Smooth muscle cell (in vitro differentiated cells): ENCODE measurements at regions not wholly inside any gene's neighbourhood (a gene's known extent, or its start where the extent isn't known, plus 50 kb on each side); places are given as distances from the start of the nearest gene placed in this dataset.

Source experiments
- DNase-seq: peaks from one replicate; lab custom pipeline; 2025; ENCODE audit not compliant: unreplicated experiment; lab: John Stamatoyannopoulos, UW
- H2AFZ ChIP-seq: fragments of 200-600 bp; sonication (generic); 2 replicates; pipeline ENCODE4 v1.6.0; 2016; ENCODE audit warnings: antibody characterized with exemption, low read depth, mild to moderate bottlenecking
- H3F3A ChIP-seq: fragments of 200-600 bp; sonication (generic); 2 replicates; pipeline ENCODE4 v1.6.0; 2017; ENCODE audit warnings: antibody characterized with exemption, low read depth
- H3K27ac ChIP-seq: fragments of 200-600 bp; sonication (generic); 2 replicates; pipeline ENCODE4 v1.5.1; 2016; ENCODE audit warnings: low read depth, mild to moderate bottlenecking
- H3K27me3 ChIP-seq: fragments of 200-600 bp; sonication (generic); 2 replicates; pipeline ENCODE4 v1.6.1; 2016; ENCODE audit warnings: low read depth, mild to moderate bottlenecking
- H3K36me3 ChIP-seq: fragments of 200-600 bp; sonication (generic); 2 replicates; pipeline ENCODE4 v1.5.1; 2016; ENCODE audit warnings: low read depth
- H3K4me1 ChIP-seq: fragments of 200-600 bp; sonication (generic); 2 replicates; pipeline ENCODE4 v1.5.1; 2016; ENCODE audit warnings: low read depth
- H3K4me2 ChIP-seq: fragments of 200-600 bp; sonication (generic); 2 replicates; pipeline ENCODE4 v1.6.0; 2016; ENCODE audit warnings: mild to moderate bottlenecking
- H3K4me3 ChIP-seq: fragments of 200-600 bp; sonication (generic); 2 replicates; pipeline ENCODE4 v1.5.1; 2016; ENCODE audit warnings: mild to moderate bottlenecking
- H3K79me2 ChIP-seq: fragments of 200-600 bp; sonication (generic); 2 replicates; pipeline ENCODE4 v1.6.0; 2016; ENCODE audit warnings: low read depth, mild to moderate bottlenecking
- H3K9ac ChIP-seq: fragments of 200-600 bp; sonication (generic); 2 replicates; pipeline ENCODE4 v1.6.0; 2016; ENCODE audit warnings: low read depth
- H3K9me3 ChIP-seq: fragments of 200-600 bp; sonication (generic); replicated peaks from 2 replicates; pipeline ENCODE4 v1.5.1; 2016; ENCODE audit warnings: low read depth
- H4K20me1 ChIP-seq: fragments of 200-600 bp; sonication (generic); 2 replicates; pipeline ENCODE4 v1.6.0; 2016; ENCODE audit warnings: low read depth
- CTCF ChIP-seq: fragments of 200-600 bp; sonication (generic); IDR thresholded peaks from 2 replicates; pipeline ENCODE4 v1.5.1; 2017; ENCODE audit warnings: borderline replicate concordance, mild to moderate bottlenecking, antibody characterized with exemption; ENCODE audit not compliant: insufficient read depth, poor library complexity, severe bottlenecking
- WGBS: methylation state at CpG from one replicate; pipeline ENCODE4 v1.1.7; 2016; ENCODE audit warnings: low lambda C conversion rate; 5-methylcytosine and 5-hydroxymethylcytosine counted together

- no peaks in the 10 kb centered on the region for H3K4me1 ChIP-seq
- H3K9ac ChIP-seq = no peak overlapping the region
- no peaks in the 10 kb centered on the region for H3K79me2 ChIP-seq
- no peak for DNase-seq
- H3F3A ChIP-seq = no peaks in the 10 kb centered on the region
- H3K9me3 ChIP-seq = no peaks in the 10 kb centered on the region
- no peak overlapping the region for H3K27ac ChIP-seq
- H4K20me1 ChIP-seq = no peaks in the 10 kb centered on the region
- H3K27me3 ChIP-seq = no peaks in the 10 kb centered on the region
- H3K4me2 ChIP-seq = no peak overlapping the region
- H2AFZ ChIP-seq = no peak overlapping the region
- H3K36me3 ChIP-seq = no peaks in the 10 kb centered on the region
- no peak for TF ChIP-seq CTCF
- 85% methylated on average over 13 of the region's 13 CpGs for WGBS
- H3K4me3 ChIP-seq = no peak overlapping the region
Observed at GRCh38 chr7:159229683-159230475, 85.2 kb upstream of the VIPR2 start.

GRCh38 chr7:159227433-159227832 lies 82.8 kb upstream of the VIPR2 start:
- Histone ChIP-seq H3K79me2 (no peaks in the 10 kb centered on the region), H3K9me3 (no peaks in the 10 kb centered on the region), H3K4me3 (no peak overlapping the region), H3K27me3 (no peaks in the 10 kb centered on the region), H3K9ac (no peak overlapping the region), H4K20me1 (no peaks in the 10 kb centered on the region), H2AFZ (no peak overlapping the region), H3F3A (no peaks in the 10 kb centered on the region), H3K4me1 (no peaks in the 10 kb centered on the region), H3K27ac (no peak overlapping the region), H3K4me2 (no peak overlapping the region), H3K36me3 (no peaks in the 10 kb centered on the region)
- 75% methylated on average over 5 of the region's 5 CpGs for WGBS
- no peak for TF ChIP-seq CTCF
- DNase-seq = no peak

GRCh38 chr7:159226011-159226702 lies 81.5 kb upstream of the VIPR2 start:
- Histone ChIP-seq H3K9ac (no peak overlapping the region), H3K4me1 (no peaks in the 10 kb centered on the region), H3K27me3 (no peaks in the 10 kb centered on the region), H3F3A (no peaks in the 10 kb centered on the region), H3K79me2 (no peaks in the 10 kb centered on the region), H3K36me3 (no peaks in the 10 kb centered on the region), H3K4me3 (no peak overlapping the region), H2AFZ (no peak overlapping the region), H3K27ac (no peak overlapping the region), H3K4me2 (no peak overlapping the region), H4K20me1 (no peaks in the 10 kb centered on the region), H3K9me3 (no peaks in the 10 kb centered on the region)
- 81% methylated on average over 6 of the region's 6 CpGs for WGBS
- no peak for TF ChIP-seq CTCF
- DNase-seq = no peak
